ENCODE measurements at regions not wholly inside any gene's neighbourhood (a gene's known extent, or its start where the extent isn't known, plus 50 kb on each side); places are given as distances from the start of the nearest gene placed in this dataset.
"Not testable (repeated sequence)": the region's sequence is repeated elsewhere in the genome, so short reads cannot be mapped to it uniquely, and the experiment has no call there.

DNA sequence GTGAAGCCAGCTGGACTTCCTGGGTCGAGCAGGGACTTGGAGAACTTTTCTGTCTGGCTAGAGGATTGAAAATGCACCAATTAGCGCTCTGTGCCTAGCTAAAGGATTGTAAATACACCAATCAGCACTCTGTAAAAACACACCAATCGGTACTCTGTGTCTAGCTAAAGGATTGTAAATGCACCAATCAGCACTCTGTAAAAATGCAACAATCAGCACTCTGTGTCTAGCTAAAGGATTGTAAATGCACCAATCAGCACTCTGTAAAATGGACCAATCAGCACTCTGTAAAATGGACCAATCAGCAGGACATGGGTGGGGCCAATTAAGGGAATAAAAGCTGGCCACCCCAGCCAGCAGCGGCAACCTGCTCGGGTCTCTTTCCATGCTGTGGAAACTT is 97.3 kb upstream of the GALNT15 start:
- TF ChIP-seq, protein P1, sequence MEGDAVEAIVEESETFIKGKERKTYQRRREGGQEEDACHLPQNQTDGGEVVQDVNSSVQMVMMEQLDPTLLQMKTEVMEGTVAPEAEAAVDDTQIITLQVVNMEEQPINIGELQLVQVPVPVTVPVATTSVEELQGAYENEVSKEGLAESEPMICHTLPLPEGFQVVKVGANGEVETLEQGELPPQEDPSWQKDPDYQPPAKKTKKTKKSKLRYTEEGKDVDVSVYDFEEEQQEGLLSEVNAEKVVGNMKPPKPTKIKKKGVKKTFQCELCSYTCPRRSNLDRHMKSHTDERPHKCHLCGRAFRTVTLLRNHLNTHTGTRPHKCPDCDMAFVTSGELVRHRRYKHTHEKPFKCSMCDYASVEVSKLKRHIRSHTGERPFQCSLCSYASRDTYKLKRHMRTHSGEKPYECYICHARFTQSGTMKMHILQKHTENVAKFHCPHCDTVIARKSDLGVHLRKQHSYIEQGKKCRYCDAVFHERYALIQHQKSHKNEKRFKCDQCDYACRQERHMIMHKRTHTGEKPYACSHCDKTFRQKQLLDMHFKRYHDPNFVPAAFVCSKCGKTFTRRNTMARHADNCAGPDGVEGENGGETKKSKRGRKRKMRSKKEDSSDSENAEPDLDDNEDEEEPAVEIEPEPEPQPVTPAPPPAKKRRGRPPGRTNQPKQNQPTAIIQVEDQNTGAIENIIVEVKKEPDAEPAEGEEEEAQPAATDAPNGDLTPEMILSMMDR (IDR thresholded peaks at IDR 0.05), result not testable (repeated sequence)
- TF ChIP-seq POLR2A (IDR thresholded peaks at IDR 0.05), result not testable (repeated sequence)
